ENCODE measurements at regions not wholly inside any gene's neighbourhood (a gene's known extent, or its start where the extent isn't known, plus 50 kb on each side); places are given as distances from the start of the nearest gene placed in this dataset.

DNA sequence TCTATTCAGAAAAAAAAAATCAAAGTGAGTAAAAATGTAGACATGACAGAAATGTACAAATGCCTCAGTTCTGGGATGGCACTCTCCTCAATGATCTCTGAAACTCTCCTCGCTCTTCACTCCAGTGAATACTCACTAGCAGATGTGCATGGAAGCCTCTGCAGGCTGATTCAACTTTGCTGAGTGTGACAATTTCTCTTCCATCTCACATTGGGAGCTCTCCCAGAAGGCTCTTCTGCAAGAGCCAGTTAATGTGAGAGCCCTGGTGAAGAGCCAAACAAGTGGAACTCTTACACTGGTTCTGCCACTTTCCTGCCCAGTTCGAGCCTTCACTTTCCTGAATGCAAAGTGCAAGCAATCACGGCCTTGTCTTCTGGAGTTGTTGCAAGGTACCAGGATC, 147.1 kb upstream of the IRX6 start:
- TF ChIP-seq, protein P1, sequence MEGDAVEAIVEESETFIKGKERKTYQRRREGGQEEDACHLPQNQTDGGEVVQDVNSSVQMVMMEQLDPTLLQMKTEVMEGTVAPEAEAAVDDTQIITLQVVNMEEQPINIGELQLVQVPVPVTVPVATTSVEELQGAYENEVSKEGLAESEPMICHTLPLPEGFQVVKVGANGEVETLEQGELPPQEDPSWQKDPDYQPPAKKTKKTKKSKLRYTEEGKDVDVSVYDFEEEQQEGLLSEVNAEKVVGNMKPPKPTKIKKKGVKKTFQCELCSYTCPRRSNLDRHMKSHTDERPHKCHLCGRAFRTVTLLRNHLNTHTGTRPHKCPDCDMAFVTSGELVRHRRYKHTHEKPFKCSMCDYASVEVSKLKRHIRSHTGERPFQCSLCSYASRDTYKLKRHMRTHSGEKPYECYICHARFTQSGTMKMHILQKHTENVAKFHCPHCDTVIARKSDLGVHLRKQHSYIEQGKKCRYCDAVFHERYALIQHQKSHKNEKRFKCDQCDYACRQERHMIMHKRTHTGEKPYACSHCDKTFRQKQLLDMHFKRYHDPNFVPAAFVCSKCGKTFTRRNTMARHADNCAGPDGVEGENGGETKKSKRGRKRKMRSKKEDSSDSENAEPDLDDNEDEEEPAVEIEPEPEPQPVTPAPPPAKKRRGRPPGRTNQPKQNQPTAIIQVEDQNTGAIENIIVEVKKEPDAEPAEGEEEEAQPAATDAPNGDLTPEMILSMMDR (IDR thresholded peaks at IDR 0.05): no peak
- TF ChIP-seq POLR2A (IDR thresholded peaks at IDR 0.05): no peak
- TF ChIP-seq EP300 (IDR thresholded peaks at IDR 0.05): no peak
- TF ChIP-seq POLR2AphosphoS5 (IDR thresholded peaks at IDR 0.05): no peak
